HEK293 (cell line): ENCODE measurements at regions not wholly inside any gene's neighbourhood (a gene's known extent, or its start where the extent isn't known, plus 50 kb on each side); places are given as distances from the start of the nearest gene placed in this dataset.

Source experiments
- CTCF ChIA-PET: fragments of 350-600 bp; formaldehyde crosslinking; extraction: SDS; loops from one replicate; lab custom pipeline; 2021; ENCODE audit warnings: antibody characterized with exemption; lab: Yijun Ruan, JAX
- POLR2A ChIA-PET: fragments of 300-600 bp; formaldehyde crosslinking; extraction: SDS; loops from one replicate; lab custom pipeline; 2020; ENCODE audit warnings: antibody characterized with exemption, inconsistent platforms; lab: Yijun Ruan, JAX
- H3K27ac ChIP-seq: fragments of 200-500 bp; sonication (Bioruptor generic); 2 replicates; pipeline ENCODE4 v1.5.1; 2014; ENCODE audit warnings: low read depth, low read length, control low read depth, inconsistent platforms; ENCODE audit errors: extremely low read depth
- H3K36me3 ChIP-seq, 2 experiments: fragments of 200-500 bp in 1 of 2; sonication (Bioruptor generic) in 1 of 2; 1 replicate in 1 of 2; 2 replicates in 1 of 2; pipeline ENCODE4 v1.5.1; 2014 to 2017; ENCODE audit warnings: inconsistent platforms in 2 of 2, low read length in 2 of 2; ENCODE audit not compliant: control insufficient read depth in 2 of 2, insufficient read depth in 1 of 2
- H3K4me1 ChIP-seq: fragments of 200-500 bp; sonication (Bioruptor generic); 2 replicates; pipeline ENCODE4 v1.5.1; 2014; ENCODE audit warnings: mild to moderate bottlenecking, low read length, inconsistent platforms; ENCODE audit not compliant: control insufficient read depth, insufficient read depth
- H3K4me3 ChIP-seq: 2 replicates; pipeline ENCODE4 v1.5.1; 2011; ENCODE audit warnings: low read depth, mild to moderate bottlenecking, control low read depth, low read length, moderate library complexity
- H3K9me3 ChIP-seq: fragments of 200-500 bp; sonication (Bioruptor generic); 2 replicates; pipeline ENCODE4 v1.5.1; 2014; ENCODE audit warnings: low read depth, low read length, inconsistent platforms; ENCODE audit not compliant: control insufficient read depth, insufficient read depth
- KLF7 ChIP-seq: fragments of 450-650 bp; formaldehyde crosslinking; IDR thresholded peaks from 2 replicates; pipeline ENCODE4 v1.5.1; 2016; ENCODE audit warnings: missing biosample characterization, missing genetic modification characterization, borderline replicate concordance
- WT1 ChIP-seq: fragments of 450-650 bp; formaldehyde crosslinking; IDR thresholded peaks from 2 replicates; pipeline ENCODE4 v1.5.1; 2016; ENCODE audit warnings: missing biosample characterization, missing genetic modification characterization
- ZBTB20 ChIP-seq: fragments of 450-650 bp; formaldehyde crosslinking; IDR thresholded peaks from 2 replicates; pipeline ENCODE4 v1.5.1; 2016; ENCODE audit warnings: missing biosample characterization, missing genetic modification characterization
- ZEB2 ChIP-seq: fragments of 450-650 bp; formaldehyde crosslinking; IDR thresholded peaks from 2 replicates; pipeline ENCODE4 v1.5.1; 2016; ENCODE audit warnings: missing biosample characterization, missing genetic modification characterization
- ZFP69B ChIP-seq: fragments of 450-650 bp; formaldehyde crosslinking; IDR thresholded peaks from 2 replicates; pipeline ENCODE4 v1.5.1; 2016; ENCODE audit warnings: missing biosample characterization, missing genetic modification characterization
- ZNF132 ChIP-seq: fragments of 450-650 bp; formaldehyde crosslinking; IDR thresholded peaks from 2 replicates; pipeline ENCODE4 v1.5.1; 2017; ENCODE audit warnings: missing biosample characterization, missing genetic modification characterization, borderline replicate concordance
- ZNF138 ChIP-seq: fragments of 450-650 bp; formaldehyde crosslinking; IDR thresholded peaks from 2 replicates; pipeline ENCODE4 v1.5.1; 2016; ENCODE audit warnings: missing biosample characterization, missing genetic modification characterization, borderline replicate concordance
- ZNF169 ChIP-seq: fragments of 450-650 bp; formaldehyde crosslinking; IDR thresholded peaks from 2 replicates; pipeline ENCODE4 v1.5.1; 2016; ENCODE audit warnings: missing biosample characterization, missing genetic modification characterization
- ZNF184 ChIP-seq: fragments of 450-650 bp; IDR thresholded peaks from 2 replicates; pipeline ENCODE4 v1.5.1; 2018; ENCODE audit warnings: missing biosample characterization, mild to moderate bottlenecking, missing genetic modification characterization
- ZNF211 ChIP-seq: fragments of 450-650 bp; formaldehyde crosslinking; IDR thresholded peaks from 2 replicates; pipeline ENCODE4 v1.5.1; 2016; ENCODE audit warnings: low read depth, missing biosample characterization, missing genetic modification characterization
- ZNF324 ChIP-seq: fragments of 450-650 bp; formaldehyde crosslinking; IDR thresholded peaks from 2 replicates; pipeline ENCODE4 v1.5.1; 2016; ENCODE audit warnings: missing biosample characterization, missing genetic modification characterization
- ZNF37A ChIP-seq: fragments of 450-650 bp; IDR thresholded peaks from 2 replicates; pipeline ENCODE4 v1.5.1; 2018; ENCODE audit warnings: missing biosample characterization, missing genetic modification characterization
- ZNF473 ChIP-seq: fragments of 450-650 bp; formaldehyde crosslinking; IDR thresholded peaks from 2 replicates; pipeline ENCODE4 v1.5.1; 2017; ENCODE audit warnings: missing biosample characterization, missing genetic modification characterization
- ZNF501 ChIP-seq: fragments of 450-650 bp; formaldehyde crosslinking; IDR thresholded peaks from 2 replicates; pipeline ENCODE4 v1.5.1; 2016; ENCODE audit warnings: missing biosample characterization, missing genetic modification characterization
- ZNF548 ChIP-seq: fragments of 450-650 bp; formaldehyde crosslinking; IDR thresholded peaks from 2 replicates; pipeline ENCODE4 v1.5.1; 2016; ENCODE audit warnings: missing biosample characterization, missing genetic modification characterization
- ZNF596 ChIP-seq: fragments of 450-650 bp; IDR thresholded peaks from 2 replicates; pipeline ENCODE4 v1.5.0; 2018; ENCODE audit warnings: missing biosample characterization, mild to moderate bottlenecking, missing genetic modification characterization, moderate library complexity
- ZNF624 ChIP-seq: fragments of 450-650 bp; formaldehyde crosslinking; IDR thresholded peaks from 2 replicates; pipeline ENCODE4 v1.5.1; 2017; ENCODE audit warnings: missing biosample characterization, missing genetic modification characterization
- ZNF629 ChIP-seq: fragments of 450-650 bp; formaldehyde crosslinking; IDR thresholded peaks from 2 replicates; pipeline ENCODE4 v1.5.1; 2017; ENCODE audit warnings: missing biosample characterization, missing genetic modification characterization
- ZNF768 ChIP-seq: fragments of 450-650 bp; formaldehyde crosslinking; IDR thresholded peaks from 2 replicates; pipeline ENCODE4 v1.5.1; 2018; ENCODE audit warnings: missing biosample characterization, mild to moderate bottlenecking, missing genetic modification characterization
- TF ChIP-seq, protein P1 (sequence below): fragments of 450-650 bp; formaldehyde crosslinking; IDR thresholded peaks from 2 replicates; pipeline ENCODE4 v1.5.1; 2016; ENCODE audit warnings: missing biosample characterization, missing genetic modification characterization, low read depth
- TF ChIP-seq, protein P2 (sequence below): fragments of 450-650 bp; formaldehyde crosslinking; IDR thresholded peaks from 2 replicates; pipeline ENCODE4 v1.5.1; 2016; ENCODE audit warnings: missing biosample characterization, missing genetic modification characterization
- TF ChIP-seq, protein P3 (sequence below): fragments of 450-650 bp; formaldehyde crosslinking; IDR thresholded peaks from 2 replicates; pipeline ENCODE4 v1.5.1; 2016; ENCODE audit warnings: missing biosample characterization, missing genetic modification characterization
- TF ChIP-seq, protein P4 (sequence below): fragments of 450-650 bp; formaldehyde crosslinking; conservative IDR thresholded peaks from 2 replicates; pipeline ENCODE4 v1.5.1; 2016; ENCODE audit warnings: low read depth, missing biosample characterization, missing genetic modification characterization

DNA sequence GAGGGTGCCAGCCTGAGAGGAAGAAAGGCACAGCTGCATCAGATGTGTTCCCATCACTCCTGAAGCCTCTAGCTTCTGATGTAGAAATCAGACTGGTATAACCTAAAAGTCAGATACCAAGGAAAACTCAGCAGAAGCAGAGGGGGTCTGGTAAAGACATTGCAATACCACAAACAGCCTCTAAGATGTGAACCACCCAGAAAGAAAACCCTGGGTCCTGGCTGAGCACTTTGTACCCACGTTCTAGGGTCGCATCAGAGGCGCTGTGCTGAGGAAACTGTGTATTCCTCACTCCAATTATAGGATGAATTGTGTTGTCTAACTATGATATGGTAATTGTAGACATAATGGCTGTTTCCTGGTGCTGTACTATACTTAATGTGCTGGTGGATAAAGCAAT, 275.6 kb downstream of the IRX2 start:
- H3K4me1 ChIP-seq = no peaks in the 10 kb centered on the region
- no peak overlapping the region for H3K27ac ChIP-seq
- CTCF ChIA-PET = no interaction called here
- H3K9me3 ChIP-seq = no peaks in the 10 kb centered on the region
- TF ChIP-seq ZNF211 (tag by site-specific recombination) = no peak
- no peak for TF ChIP-seq ZFP69B
- TF ChIP-seq ZBTB20 (tag by site-specific recombination) = no peak
- TF ChIP-seq ZNF624 = no peak
- TF ChIP-seq ZNF169 (tag by site-specific recombination) = no peak
- TF ChIP-seq ZNF548 (tag by site-specific recombination) = no peak
- TF ChIP-seq, all 188 proteins: peak for 0
- POLR2A ChIA-PET = no interaction called here
- Histone ChIP-seq H3K36me3 (no peaks in the 10 kb centered on the region), H3K4me3 (no peak overlapping the region)

DNA sequence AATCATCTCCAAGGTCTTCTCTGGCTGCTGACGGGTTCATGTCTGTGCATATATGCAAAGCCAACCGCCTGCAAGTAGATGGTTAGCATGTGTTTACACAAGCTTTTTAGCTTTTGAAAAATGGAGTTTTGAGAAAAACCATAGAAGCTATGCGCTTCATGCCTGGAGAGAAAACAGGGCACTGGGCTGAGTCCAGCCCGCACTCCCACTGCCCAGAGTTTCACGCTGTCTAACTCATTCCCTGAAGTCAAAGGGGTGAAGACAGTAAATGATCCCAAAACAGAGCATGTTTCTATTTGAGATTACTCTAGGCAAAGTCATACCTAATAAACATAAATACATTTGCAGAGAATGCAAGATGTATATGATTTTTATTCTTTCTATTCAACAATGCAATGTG, 278.8 kb downstream of the IRX2 start:
- no peaks in the 10 kb centered on the region for H3K9me3 ChIP-seq
- no peak overlapping the region for H3K4me3 ChIP-seq
- no peak overlapping the region for H3K27ac ChIP-seq
- POLR2A ChIA-PET = no interaction called here
- no peaks in the 10 kb centered on the region for H3K4me1 ChIP-seq
- TF ChIP-seq ZNF624 (no peak), ZNF324 (tag by site-specific recombination) (no peak), ZNF596 (no peak), ZNF629 (no peak), WT1 (tag by site-specific recombination) (no peak), ZEB2 (no peak), ZNF501 (tag by site-specific recombination) (no peak), ZNF473 (tag by site-specific recombination) (no peak), ZNF132 (tag by site-specific recombination) (no peak)
- TF ChIP-seq, protein P1, sequence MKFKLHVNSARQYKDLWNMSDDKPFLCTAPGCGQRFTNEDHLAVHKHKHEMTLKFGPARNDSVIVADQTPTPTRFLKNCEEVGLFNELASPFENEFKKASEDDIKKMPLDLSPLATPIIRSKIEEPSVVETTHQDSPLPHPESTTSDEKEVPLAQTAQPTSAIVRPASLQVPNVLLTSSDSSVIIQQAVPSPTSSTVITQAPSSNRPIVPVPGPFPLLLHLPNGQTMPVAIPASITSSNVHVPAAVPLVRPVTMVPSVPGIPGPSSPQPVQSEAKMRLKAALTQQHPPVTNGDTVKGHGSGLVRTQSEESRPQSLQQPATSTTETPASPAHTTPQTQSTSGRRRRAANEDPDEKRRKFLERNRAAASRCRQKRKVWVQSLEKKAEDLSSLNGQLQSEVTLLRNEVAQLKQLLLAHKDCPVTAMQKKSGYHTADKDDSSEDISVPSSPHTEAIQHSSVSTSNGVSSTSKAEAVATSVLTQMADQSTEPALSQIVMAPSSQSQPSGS (tag by site-specific recombination) = no peak
- TF ChIP-seq, protein P2, sequence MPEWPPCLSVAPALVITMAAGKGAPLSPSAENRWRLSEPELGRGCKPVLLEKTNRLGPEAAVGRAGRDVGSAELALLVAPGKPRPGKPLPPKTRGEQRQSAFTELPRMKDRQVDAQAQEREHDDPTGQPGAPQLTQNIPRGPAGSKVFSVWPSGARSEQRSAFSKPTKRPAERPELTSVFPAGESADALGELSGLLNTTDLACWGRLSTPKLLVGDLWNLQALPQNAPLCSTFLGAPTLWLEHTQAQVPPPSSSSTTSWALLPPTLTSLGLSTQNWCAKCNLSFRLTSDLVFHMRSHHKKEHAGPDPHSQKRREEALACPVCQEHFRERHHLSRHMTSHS (tag by site-specific recombination) = no peak
- TF ChIP-seq, all 188 proteins: peak for 0
- CTCF ChIA-PET = no interaction called here
- no peaks in the 10 kb centered on the region for H3K36me3 ChIP-seq

DNA sequence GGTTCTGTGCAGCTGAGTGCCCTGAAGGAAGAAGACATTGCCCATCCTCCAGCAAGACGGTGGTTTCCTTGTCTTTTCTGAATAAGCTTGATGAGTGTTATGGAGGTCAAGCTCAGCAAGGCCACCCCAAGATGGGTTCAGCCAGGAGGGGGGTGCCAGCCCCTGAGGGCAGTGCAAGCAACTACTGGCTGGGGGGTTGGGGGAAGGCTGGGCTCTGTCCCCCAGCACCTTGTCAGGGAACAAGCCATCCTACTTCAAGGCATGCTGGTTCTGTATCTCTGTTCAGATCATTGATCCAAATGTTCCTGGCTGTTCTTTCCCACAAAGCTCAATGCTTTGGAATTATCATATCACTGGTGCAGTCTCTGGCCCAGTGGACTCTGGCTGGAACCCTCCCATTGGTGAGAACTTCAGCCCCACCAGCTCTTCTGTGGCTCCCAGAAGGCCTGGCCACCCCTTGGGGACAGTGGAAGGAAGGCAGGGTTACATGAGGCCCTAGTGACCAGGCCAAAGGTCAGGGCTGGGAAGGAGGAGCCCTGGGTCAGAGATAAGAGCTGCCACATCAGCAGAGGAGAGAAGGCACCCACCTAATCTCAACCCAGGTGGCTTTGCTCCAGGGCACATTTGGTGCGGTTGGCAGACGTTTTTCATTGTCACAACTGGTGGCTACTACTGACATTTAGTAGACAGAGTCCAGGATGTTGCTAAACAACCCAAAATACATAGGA, 280.2 kb downstream of the IRX2 start:
- Histone ChIP-seq H3K4me3 (no peak overlapping the region), H3K27ac (no peak overlapping the region), H3K9me3 (no peaks in the 10 kb centered on the region), H3K36me3 (no peaks in the 10 kb centered on the region), H3K4me1 (no peaks in the 10 kb centered on the region)
- CTCF ChIA-PET = no interaction called here
- POLR2A ChIA-PET = no interaction called here
- TF ChIP-seq, protein P3, sequence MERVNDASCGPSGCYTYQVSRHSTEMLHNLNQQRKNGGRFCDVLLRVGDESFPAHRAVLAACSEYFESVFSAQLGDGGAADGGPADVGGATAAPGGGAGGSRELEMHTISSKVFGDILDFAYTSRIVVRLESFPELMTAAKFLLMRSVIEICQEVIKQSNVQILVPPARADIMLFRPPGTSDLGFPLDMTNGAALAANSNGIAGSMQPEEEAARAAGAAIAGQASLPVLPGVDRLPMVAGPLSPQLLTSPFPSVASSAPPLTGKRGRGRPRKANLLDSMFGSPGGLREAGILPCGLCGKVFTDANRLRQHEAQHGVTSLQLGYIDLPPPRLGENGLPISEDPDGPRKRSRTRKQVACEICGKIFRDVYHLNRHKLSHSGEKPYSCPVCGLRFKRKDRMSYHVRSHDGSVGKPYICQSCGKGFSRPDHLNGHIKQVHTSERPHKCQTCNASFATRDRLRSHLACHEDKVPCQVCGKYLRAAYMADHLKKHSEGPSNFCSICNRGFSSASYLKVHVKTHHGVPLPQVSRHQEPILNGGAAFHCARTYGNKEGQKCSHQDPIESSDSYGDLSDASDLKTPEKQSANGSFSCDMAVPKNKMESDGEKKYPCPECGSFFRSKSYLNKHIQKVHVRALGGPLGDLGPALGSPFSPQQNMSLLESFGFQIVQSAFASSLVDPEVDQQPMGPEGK (tag by site-specific recombination) = no peak
- TF ChIP-seq ZNF37A (tag by site-specific recombination) = no peak
- no peak for TF ChIP-seq ZNF184 (tag by site-specific recombination)
- TF ChIP-seq, protein P4, sequence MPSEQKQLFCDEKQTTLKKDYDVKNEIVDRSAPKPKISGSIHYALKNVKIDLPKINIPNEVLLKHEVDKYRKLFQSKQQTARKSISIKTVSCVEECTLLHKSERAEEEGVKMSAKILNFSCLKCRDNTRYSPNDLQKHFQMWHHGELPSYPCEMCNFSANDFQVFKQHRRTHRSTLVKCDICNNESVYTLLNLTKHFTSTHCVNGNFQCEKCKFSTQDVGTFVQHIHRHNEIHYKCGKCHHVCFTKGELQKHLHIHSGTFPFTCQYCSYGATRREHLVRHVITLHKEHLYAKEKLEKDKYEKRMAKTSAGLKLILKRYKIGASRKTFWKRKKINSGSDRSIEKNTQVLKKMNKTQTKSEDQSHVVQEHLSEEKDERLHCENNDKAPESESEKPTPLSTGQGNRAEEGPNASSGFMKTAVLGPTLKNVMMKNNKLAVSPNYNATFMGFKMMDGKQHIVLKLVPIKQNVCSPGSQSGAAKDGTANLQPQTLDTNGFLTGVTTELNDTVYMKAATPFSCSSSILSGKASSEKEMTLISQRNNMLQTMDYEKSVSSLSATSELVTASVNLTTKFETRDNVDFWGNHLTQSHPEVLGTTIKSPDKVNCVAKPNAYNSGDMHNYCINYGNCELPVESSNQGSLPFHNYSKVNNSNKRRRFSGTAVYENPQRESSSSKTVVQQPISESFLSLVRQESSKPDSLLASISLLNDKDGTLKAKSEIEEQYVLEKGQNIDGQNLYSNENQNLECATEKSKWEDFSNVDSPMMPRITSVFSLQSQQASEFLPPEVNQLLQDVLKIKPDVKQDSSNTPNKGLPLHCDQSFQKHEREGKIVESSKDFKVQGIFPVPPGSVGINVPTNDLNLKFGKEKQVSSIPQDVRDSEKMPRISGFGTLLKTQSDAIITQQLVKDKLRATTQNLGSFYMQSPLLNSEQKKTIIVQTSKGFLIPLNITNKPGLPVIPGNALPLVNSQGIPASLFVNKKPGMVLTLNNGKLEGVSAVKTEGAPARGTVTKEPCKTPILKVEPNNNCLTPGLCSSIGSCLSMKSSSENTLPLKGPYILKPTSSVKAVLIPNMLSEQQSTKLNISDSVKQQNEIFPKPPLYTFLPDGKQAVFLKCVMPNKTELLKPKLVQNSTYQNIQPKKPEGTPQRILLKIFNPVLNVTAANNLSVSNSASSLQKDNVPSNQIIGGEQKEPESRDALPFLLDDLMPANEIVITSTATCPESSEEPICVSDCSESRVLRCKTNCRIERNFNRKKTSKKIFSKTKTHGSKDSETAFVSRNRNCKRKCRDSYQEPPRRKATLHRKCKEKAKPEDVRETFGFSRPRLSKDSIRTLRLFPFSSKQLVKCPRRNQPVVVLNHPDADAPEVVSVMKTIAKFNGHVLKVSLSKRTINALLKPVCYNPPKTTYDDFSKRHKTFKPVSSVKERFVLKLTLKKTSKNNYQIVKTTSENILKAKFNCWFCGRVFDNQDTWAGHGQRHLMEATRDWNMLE (tag by site-specific recombination) = no peak
- TF ChIP-seq ZNF768 (tag by site-specific recombination) = no peak
- no peak for TF ChIP-seq KLF7
- TF ChIP-seq ZNF138 = no peak
- no peak for TF ChIP-seq ZNF596
